A673 (cell line): ENCODE measurements at regions not wholly inside any gene's neighbourhood (a gene's known extent, or its start where the extent isn't known, plus 50 kb on each side); places are given as distances from the start of the nearest gene placed in this dataset.

Experiments used
- CTCF ChIP-seq: fragments of 300-800, 200-600 bp; sonication (generic); conservative IDR thresholded peaks from 2 replicates; pipeline ENCODE4 v1.5.1; 2017; ENCODE audit warnings: low read depth, mild to moderate bottlenecking, antibody characterized with exemption, low read length, moderate library complexity, mixed read lengths
- EZH2 ChIP-seq: fragments of 200-600 bp; sonication (generic); IDR thresholded peaks from 2 replicates; pipeline ENCODE4 v1.6.1; 2017; ENCODE audit warnings: borderline replicate concordance, low read depth, mild to moderate bottlenecking, mixed read lengths, antibody characterized with exemption, low read length; ENCODE audit not compliant: poor library complexity, severe bottlenecking

- TF ChIP-seq EZH2: no peak
- TF ChIP-seq CTCF: no peak
Measured at GRCh38 chr11:130529366-130529765, 80.9 kb downstream of the ADAMTS15 start.
